ENCODE measurements at regions not wholly inside any gene's neighbourhood (a gene's known extent, or its start where the extent isn't known, plus 50 kb on each side); places are given as distances from the start of the nearest gene placed in this dataset.

DNA sequence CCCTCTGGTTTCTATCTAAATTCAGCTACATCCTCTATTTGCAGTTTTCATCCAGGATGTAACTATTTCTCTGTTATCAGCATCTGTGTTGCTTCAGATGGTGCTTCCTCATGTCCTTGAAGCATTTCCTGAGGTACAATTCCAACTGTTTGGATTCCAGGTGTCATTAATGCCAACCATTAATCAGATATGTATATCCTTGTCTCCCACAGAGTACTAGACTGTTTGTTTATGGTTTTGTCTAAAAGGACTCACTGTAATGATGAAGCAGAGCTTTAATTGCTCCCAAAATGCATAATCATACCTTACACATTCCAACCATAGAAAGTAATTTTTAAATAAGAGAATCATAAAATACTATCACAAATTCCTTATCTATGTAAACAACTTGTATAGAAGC, 288.5 kb upstream of the MME start:
- DNase-seq (ENCODE audit: low read depth): no peak
- in situ Hi-C loops (cut with HindIII; ENCODE audit: low pct_unique_long_range_greater_than_20kb, low sequenced_read_pairs): no loop called here

DNA sequence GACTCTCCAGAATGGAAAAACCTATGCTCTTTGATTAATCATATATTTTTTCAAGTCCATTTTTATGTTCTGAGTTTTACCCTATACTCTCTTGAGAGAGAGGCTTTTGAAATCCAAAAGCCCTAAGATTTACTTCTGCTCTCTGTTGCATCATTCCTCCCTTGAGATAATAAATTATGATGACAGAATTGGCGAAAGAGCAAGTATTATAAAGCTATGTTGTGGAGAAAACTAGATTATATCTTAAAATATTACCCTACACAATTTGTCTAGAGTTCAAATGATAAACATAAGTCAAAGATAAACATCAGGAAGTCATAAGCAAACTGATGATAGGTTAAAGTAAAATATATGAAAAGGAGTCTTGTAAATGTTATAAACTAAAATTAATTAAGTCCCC, 293.4 kb upstream of the MME start:
- no peak for DNase-seq (ENCODE audit: low read depth)
- in situ Hi-C loops (cut with HindIII; ENCODE audit: low pct_unique_long_range_greater_than_20kb, low sequenced_read_pairs): no loop called here

DNA sequence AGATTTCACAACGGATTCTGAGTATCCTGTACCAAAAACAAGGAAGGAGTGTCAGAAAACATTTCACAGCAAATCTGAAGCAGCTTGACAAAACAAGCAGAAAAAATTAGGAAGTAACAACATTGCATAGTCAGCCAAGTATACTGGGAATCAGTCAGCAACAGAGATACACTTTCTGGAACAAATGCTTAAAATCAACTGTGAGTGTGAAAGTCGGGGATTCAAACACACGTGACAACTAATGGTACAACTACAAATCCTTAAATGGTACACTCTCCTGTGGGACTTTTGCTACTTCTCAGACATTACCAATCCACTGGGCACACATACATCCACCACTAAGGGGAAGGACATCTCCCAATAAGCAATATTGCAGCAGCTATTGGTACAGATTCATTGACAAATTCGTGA, 296.6 kb upstream of the MME start:
- in situ Hi-C loops (cut with HindIII; ENCODE audit: low pct_unique_long_range_greater_than_20kb, low sequenced_read_pairs): no loop called here
- no peak for DNase-seq (ENCODE audit: low read depth)

DNA sequence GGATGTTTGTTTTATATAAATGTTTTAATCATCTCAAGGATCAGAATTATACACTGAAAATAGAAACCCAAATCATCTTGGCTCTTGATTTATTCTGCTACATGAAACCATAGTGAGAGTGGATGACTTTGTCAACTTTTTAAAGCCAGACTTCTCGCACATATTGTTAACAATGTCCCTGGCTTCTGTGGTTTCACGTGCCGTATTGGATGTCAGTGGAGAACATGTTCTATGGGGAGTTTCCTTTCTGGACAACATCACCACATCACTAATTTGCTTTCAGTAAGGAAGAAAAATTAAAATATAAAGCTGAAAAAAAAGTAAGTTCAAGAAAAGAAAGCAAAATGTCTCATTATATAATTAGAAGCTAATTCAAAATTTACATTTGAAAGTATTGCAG, 297.1 kb upstream of the MME start:
- DNase-seq (ENCODE audit: low read depth): no peak

DNA sequence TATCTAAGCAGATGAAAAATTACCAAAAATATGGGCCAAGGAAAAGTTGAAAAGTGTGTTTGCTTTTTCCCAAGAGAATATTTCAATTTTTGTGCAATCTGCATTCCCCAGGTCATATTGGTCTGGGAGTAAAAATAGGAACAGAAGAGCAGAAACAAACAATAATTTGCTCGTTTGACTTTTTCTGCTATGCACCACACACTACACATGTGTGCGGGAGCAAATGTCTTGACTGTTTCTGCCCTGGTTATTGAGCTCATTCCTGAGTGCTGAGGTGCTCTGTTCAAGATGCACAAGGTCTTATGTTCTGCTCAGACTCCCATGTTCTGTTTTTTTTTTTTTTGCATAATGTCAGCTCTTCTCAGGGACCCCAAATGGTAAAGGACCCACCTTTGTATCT, 298.0 kb upstream of the MME start:
- no peak for DNase-seq (ENCODE audit: low read depth)
- in situ Hi-C loops (cut with HindIII; ENCODE audit: low pct_unique_long_range_greater_than_20kb, low sequenced_read_pairs): no loop called here

More for the DNA sequence above, 297.1 kb upstream of the MME start:
- in situ Hi-C loops (cut with HindIII; ENCODE audit: low pct_unique_long_range_greater_than_20kb, low sequenced_read_pairs): no loop called here

DNA sequence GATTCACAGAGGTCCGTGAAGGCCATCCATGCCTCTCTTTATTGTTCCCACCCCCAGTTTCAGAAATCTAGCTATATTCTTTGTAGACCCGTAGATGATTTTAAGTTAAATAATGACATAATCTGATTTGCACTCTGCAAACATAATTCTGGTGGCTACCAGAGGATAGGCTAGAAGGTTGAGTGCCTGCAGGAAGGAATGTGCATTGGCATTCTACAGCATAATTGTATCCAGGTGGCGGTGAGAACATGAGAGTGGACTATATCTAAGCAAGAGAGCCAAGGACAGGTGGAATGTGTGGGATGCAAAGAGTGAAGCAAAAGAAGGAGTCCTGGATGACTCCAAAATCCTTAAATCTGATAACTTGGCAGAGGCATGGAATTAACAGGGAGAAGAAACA, 298.5 kb upstream of the MME start:
- no peak for DNase-seq (ENCODE audit: low read depth)
- in situ Hi-C loops (cut with HindIII; ENCODE audit: low pct_unique_long_range_greater_than_20kb, low sequenced_read_pairs): no loop called here

DNA sequence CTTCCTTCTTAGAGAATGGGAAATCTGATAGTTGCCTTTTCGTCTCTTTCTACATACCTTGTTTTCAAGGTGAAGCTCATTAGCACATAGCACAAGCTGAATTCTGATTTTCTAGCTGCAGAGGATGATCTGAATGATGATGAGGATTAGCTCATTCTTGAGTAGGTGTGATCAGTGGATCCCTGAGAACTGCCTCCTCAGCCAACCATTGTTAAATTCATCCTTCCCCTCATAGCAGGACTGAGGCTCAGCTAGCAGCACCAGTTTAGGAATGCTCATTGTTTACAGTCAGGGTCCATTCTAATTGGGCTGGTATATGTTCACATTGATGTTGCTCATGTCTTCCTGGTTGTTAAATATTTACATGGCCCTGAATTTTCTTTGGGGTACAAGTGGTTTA, 299.9 kb upstream of the MME start:
- no peak for DNase-seq (ENCODE audit: low read depth)
- in situ Hi-C loops (cut with HindIII; ENCODE audit: low pct_unique_long_range_greater_than_20kb, low sequenced_read_pairs): no loop called here

DNA sequence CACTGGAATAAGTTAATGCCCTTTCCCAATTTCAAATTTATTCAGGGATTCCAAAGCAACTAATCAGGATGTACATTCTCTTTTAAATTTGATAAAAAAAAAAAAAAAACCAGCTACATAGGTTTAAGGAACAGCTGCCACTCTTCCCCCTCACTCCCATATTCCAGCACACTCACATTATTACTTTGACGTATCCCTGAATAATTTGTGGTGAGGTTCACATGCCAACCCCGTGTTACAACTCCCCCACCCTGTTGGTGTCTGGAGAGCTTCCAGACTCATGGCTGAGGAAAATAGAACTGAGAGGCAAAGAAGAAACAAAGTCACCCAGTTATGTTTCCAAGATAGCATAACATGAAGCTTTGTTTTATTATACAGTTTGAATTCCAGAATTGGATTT, 300.5 kb upstream of the MME start:
- in situ Hi-C loops (cut with HindIII; ENCODE audit: low pct_unique_long_range_greater_than_20kb, low sequenced_read_pairs): no loop called here
- DNase-seq (ENCODE audit: low read depth): no peak

DNA sequence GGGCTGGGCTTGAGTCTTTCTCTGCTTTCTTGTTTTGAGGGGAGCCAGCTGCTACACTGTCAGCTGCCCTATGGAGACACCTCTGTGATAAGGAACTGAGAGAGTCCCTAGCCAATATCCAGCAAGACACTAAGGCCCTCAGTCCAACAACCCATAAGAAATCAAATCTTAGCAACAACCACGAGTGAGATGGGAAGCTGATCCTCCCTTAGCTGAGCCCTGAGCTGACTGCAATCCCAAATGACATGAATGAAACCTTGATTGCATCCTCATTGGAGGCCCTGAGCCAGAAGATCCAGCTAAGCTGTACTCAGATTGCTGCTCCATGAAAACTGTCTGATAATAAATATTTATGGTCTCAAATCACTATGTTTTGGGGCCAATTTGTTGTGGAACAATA, 302.1 kb upstream of the MME start:
- no peak for DNase-seq (ENCODE audit: low read depth)
- in situ Hi-C loops (cut with HindIII; ENCODE audit: low pct_unique_long_range_greater_than_20kb, low sequenced_read_pairs): no loop called here

DNA sequence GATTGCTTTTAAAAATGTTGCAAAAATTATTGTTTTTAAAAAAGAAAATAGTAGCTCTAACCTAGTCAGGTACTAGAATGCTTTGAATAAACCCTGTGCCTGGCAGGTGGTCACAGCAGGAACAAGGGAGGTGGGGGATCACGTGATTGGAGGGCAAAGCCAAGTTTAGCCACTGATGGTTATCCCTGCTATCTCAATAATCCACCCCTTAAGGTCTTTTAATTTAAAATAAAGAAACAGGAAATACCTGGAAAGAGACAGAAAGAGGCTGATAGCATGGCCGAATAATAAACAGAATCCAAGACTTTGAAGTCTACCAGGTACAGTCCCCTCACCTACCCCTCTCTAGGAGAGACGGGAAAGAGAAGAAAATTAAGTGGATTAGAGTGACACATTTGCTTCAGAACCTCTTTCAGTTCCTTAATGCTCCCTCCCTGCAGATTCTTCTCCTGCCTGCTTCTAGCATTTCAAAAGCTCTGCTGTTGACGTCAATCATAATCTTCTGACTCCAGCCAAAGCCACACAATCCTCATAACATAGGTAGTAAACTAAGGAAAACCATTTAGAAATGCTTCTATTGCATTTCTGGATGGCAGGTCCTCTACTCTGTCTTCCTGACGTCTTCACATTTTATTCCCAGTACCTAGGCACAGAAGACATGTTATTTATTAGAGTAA, 303.4 kb upstream of the MME start:
- no peak for DNase-seq (ENCODE audit: low read depth)
- in situ Hi-C loops (cut with HindIII; ENCODE audit: low pct_unique_long_range_greater_than_20kb, low sequenced_read_pairs): no loop called here

DNA sequence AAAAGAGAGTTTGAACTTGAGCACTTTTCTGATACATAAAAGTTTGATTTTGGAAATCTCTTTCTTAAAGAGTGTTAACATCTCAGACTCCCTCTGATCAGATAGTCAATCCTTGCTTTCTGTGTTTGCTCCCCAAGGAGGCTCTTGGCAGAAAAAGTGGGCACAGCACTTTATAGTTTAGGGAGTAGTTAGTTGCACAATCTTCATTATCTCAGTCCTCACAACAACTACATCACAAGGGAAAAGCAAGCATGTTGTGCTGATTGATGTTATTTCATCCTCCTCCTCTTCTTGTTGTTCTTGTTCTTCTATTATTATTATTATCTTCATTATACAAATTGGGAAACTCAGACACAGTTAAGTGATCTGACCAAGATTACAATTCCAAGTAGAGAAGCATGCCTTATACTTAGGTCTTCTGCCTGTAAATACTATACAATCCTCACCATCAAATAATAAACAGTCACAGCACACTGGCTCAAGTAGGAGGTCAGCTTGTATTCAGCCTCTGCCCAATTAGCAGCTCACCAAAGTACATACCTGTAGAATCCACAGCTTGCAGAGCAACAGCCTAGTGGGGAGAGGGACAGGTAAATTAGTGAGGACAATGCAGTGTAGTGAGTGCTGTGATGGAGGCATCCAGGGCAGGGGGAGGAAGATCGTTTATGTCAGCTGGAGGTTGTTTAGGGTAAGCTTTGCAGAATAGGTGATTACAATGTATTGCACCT, 304.1 kb upstream of the MME start:
- in situ Hi-C loops (cut with HindIII; ENCODE audit: low pct_unique_long_range_greater_than_20kb, low sequenced_read_pairs): no loop called here
- no peak for DNase-seq (ENCODE audit: low read depth)

DNA sequence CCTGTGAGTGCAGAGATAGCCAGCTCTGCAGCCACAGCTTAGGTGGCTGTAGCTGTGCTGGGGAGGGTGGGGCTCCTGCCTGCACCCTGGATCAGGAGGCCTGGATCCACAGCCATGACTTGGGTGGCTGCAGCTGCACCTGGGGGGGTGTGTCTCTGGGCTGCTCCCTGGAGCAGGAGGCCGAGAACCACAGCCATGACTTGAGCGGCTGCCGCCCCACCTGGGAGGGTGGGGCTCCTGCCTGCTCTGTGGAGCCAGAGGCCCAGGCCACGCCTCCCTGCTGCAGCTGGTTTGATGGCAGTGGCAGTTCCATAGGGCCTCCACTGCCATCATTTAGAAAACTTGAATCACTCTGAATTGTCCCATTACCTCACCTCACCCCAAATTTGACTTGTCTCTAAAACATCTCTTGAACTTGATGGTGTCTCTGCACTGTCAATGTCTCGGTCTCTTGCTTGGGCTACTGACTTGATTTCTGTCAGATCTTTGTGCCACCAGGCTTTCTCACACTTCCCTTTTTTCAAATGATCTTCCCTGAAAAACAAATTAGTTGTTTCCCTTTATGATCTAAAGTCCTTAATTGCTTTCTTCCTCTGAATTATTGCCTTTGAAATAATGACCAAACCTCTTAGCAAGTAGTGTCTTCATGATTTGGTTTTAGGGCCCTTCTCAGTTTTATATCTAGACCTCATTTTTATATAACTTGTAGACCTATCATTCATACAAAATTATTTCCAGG, 313.2 kb upstream of the MME start:
- no peak for DNase-seq (ENCODE audit: low read depth)
- in situ Hi-C loops (cut with HindIII; ENCODE audit: low pct_unique_long_range_greater_than_20kb, low sequenced_read_pairs): no loop called here

DNA sequence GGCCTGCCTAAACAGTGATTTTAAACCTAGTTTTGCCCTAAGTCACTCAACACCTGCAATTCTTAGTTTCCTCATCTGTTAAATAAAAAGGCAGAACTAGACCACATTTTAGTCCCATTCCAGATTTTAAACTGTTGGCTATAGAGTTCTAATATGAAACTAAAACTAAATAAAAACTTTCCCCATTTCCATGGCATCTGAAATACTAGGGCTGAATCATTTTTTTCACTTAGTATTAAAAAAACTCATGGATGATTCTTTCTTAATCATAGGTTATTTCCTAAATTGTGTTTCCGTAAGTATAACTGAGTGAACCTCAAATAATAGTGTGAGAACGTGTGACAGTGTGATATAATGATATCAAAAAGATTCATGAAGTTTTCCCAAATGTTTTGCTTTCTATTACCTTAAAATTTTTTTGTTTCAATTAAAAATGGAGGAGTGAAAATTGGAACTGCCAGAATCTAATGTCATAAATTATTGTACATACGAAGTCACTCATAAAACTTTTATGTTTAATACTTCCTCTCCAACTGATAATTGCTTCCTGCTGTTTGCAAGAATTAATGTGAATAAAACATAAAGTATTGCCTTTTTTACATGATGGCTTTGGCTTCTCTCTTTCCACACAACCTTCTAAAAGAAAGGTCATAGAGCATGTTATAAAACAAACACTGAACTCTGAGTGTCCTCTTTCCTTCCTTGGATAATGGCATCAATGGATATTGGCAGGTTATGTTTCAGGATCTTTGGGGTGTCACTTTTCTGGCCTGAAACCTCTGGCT, 315.1 kb upstream of the MME start:
- in situ Hi-C loops (cut with HindIII; ENCODE audit: low pct_unique_long_range_greater_than_20kb, low sequenced_read_pairs): no loop called here
- no peak for DNase-seq (ENCODE audit: low read depth)

DNA sequence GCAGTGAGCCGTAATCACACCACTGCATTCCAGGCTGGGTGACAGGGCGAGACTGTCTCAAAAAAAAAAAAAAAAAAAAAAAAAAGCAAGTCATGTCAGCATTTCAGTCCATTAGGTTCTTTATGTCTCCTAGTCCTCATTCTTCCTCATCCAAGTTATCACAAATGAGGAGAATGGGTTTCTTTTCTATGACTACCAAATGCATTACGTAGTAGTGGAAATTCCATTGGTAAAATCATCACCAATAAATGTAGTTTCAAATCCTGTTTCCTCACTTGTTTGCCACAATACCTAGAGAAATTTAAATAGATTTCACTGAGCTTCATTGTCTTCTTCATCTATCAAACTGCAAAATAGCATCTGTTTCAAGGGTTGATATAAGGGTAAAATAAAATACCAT, 317.6 kb upstream of the MME start:
- DNase-seq (ENCODE audit: low read depth): no peak
- in situ Hi-C loops (cut with HindIII; ENCODE audit: low pct_unique_long_range_greater_than_20kb, low sequenced_read_pairs): no loop called here

DNA sequence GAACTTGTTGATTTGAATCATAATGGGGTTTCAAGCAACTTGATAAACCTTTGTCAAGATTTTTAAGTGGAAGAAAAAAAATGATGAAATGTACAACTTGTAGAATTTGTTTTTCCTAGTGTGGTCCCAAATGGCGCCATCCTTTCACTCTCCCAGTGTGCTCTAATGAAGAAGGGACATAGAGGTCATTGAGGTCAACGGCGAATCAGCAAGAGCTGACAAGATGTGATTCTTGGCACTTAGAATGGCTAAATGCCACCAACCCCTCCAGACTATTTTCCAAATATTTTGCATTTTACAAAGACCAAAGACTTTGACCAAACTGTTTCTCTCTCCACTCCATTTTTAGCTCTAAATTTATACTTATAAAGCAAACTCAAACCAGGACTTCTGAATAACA, 320.2 kb upstream of the MME start:
- no peak for DNase-seq (ENCODE audit: low read depth)
- in situ Hi-C loops (cut with HindIII; ENCODE audit: low pct_unique_long_range_greater_than_20kb, low sequenced_read_pairs): no loop called here

DNA sequence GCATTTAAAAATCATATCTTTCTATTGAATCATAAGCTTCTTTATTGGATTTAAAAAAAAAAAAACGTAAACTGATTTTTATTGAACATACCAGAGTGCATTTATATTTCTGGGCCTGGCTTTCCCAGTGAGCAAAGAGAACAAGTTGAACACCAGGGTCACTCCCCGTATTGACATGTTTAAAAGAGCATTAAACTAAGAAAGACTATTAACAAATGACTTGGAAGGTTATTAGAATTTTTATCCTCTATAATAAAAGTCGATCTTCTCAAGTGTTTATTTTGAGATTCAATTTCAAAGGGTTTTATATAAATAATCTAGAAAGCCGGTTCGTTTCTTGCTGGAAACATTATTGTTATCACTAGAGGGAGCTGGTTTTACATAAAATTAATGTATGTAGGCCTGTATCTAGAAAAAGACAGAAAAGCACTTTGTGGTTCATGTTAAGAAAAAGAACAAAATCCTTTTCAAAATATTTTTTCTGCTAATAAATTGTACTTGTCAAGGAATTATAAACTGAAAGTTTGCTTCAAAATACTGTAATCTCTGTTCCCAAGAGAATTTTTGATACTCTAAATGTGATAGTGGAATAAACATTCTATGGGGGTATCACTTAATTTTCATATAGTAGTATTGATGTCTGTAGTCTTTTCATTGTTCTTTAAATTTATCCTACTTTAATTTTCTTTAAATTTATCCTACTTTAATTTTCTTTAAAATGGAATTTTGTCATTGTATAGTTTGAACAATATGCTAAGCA, 321.8 kb upstream of the MME start:
- in situ Hi-C loops (cut with HindIII; ENCODE audit: low pct_unique_long_range_greater_than_20kb, low sequenced_read_pairs): no loop called here
- DNase-seq (ENCODE audit: low read depth): peak; percentile 21

DNA sequence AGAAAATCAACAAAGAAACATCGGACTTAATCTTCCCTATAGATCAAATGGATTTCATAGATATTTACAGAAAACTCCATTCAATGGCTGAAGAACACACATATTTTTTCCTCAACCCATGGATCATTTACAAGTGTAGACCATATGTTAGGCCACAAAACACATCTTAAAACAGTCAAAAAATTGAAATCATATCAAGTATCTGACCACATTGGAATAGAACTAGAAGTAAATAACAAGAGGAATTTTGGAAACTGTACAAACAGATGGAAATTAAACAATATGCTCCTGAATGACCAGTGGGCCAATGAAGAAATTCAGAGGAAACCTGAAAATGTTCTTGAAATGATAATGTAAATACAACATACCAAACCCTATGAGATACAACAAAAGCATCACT, 323.1 kb upstream of the GPR149 start:
- in situ Hi-C loops (cut with HindIII; ENCODE audit: low pct_unique_long_range_greater_than_20kb, low sequenced_read_pairs): no loop called here
- no peak for DNase-seq (ENCODE audit: low read depth)

DNA sequence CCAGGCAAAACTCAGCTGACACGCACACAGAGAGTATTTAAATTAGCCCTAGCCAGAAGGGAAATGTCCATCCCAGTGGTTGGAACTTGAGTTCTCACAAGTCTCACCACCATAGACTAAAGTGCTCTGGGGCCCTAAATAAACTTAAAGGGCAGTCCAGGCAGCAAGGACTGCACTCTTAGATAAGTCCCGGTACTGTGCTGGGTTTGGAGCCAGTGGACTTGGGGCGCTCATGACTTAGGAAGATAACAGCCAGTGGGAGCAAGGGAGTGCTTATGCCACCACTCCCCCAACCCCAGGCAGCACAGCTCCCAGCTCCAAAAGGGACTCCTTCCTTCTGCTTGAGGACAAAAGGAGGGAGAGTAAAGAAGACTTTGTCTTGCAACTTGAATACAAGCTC, 319.5 kb upstream of the GPR149 start:
- no peak for DNase-seq (ENCODE audit: low read depth)
- in situ Hi-C loops (cut with HindIII; ENCODE audit: low pct_unique_long_range_greater_than_20kb, low sequenced_read_pairs): no loop called here

Data from Caki2 (cell line).